ENCODE measurements at regions not wholly inside any gene's neighbourhood (a gene's known extent, or its start where the extent isn't known, plus 50 kb on each side); places are given as distances from the start of the nearest gene placed in this dataset.

- Histone ChIP-seq H3K4me1 (ENCODE audit: control extremely low read depth in 1 of 4, control insufficient read depth in 4 of 4, insufficient read depth in 4 of 4, low read length in 3 of 4) (no peaks in the 10 kb centered on the region), H3K36me3 (ENCODE audit: control insufficient read depth in 4 of 4, insufficient read depth in 4 of 4, low read length in 3 of 4) (no peaks in the 10 kb centered on the region), H3K9me3 (ENCODE audit: control extremely low read depth in 1 of 5, control insufficient read depth in 4 of 5, insufficient read depth in 2 of 5, low read depth in 1 of 5, low read length in 4 of 5) (peaks cover 0 to 6% (median 0%) of the 10 kb centered on the region in 5 experiments), H3K27ac (ENCODE audit: insufficient read depth in 1 of 2, low read depth in 1 of 2, low read length in 2 of 2, poor library complexity in 1 of 2, severe bottlenecking in 2 of 2) (no peak overlapping the region), H3K4me3 (ENCODE audit: control insufficient read depth in 1 of 7, extremely low read depth in 1 of 7, insufficient read depth in 4 of 7, low read depth in 2 of 7, low read length in 6 of 7) (no peak overlapping the region), H3K27me3 (replicated peaks in 2 of 5; ENCODE audit: control insufficient read depth in 4 of 5, insufficient read depth in 5 of 5, low read length in 4 of 5) (no peaks in the 10 kb centered on the region)
- no peak for DNase-seq
- POLR2A ChIA-PET = no interaction called here
- 100% methylated on average over 1 of the region's 2 CpGs for WGBS (ENCODE audit: insufficient coverage)
- CTCF ChIA-PET = no interaction called here
Observed at GRCh38 chr6:16928387-16928786, 167.1 kb upstream of the ATXN1 start.

GRCh38 chr6:16927205-16927604, 165.9 kb upstream of the ATXN1 start:
- DNase-seq = no peak
- no peak overlapping the region for H3K4me3 ChIP-seq (ENCODE audit: control insufficient read depth in 1 of 7, extremely low read depth in 1 of 7, insufficient read depth in 4 of 7, low read depth in 2 of 7, low read length in 6 of 7)
- ChIA-PET POLR2A (no interaction called here), CTCF (no interaction called here)
- no peak overlapping the region for H3K27ac ChIP-seq (ENCODE audit: insufficient read depth in 1 of 2, low read depth in 1 of 2, low read length in 2 of 2, poor library complexity in 1 of 2, severe bottlenecking in 2 of 2)
- H3K9me3 ChIP-seq (ENCODE audit: control extremely low read depth in 1 of 5, control insufficient read depth in 4 of 5, insufficient read depth in 2 of 5, low read depth in 1 of 5, low read length in 4 of 5) = peaks cover 0 to 6% (median 0%) of the 10 kb centered on the region in 5 experiments
- H3K27me3 ChIP-seq (replicated peaks in 2 of 5; ENCODE audit: control insufficient read depth in 4 of 5, insufficient read depth in 5 of 5, low read length in 4 of 5) = no peaks in the 10 kb centered on the region
- no peaks in the 10 kb centered on the region for H3K36me3 ChIP-seq (ENCODE audit: control insufficient read depth in 4 of 4, insufficient read depth in 4 of 4, low read length in 3 of 4)
- no CpG with 5 or more reads among the region's 1 CpG for WGBS (ENCODE audit: insufficient coverage)
- H3K4me1 ChIP-seq (ENCODE audit: control extremely low read depth in 1 of 4, control insufficient read depth in 4 of 4, insufficient read depth in 4 of 4, low read length in 3 of 4) = no peaks in the 10 kb centered on the region

GRCh38 chr6:16925461-16925860, 164.2 kb upstream of the ATXN1 start:
- Histone ChIP-seq H3K27me3 (replicated peaks in 2 of 5; ENCODE audit: control insufficient read depth in 4 of 5, insufficient read depth in 5 of 5, low read length in 4 of 5) (no peaks in the 10 kb centered on the region), H3K27ac (ENCODE audit: insufficient read depth in 1 of 2, low read depth in 1 of 2, low read length in 2 of 2, poor library complexity in 1 of 2, severe bottlenecking in 2 of 2) (no peak overlapping the region), H3K4me1 (ENCODE audit: control extremely low read depth in 1 of 4, control insufficient read depth in 4 of 4, insufficient read depth in 4 of 4, low read length in 3 of 4) (no peaks in the 10 kb centered on the region), H3K36me3 (ENCODE audit: control insufficient read depth in 4 of 4, insufficient read depth in 4 of 4, low read length in 3 of 4) (no peaks in the 10 kb centered on the region), H3K4me3 (ENCODE audit: control insufficient read depth in 1 of 7, extremely low read depth in 1 of 7, insufficient read depth in 4 of 7, low read depth in 2 of 7, low read length in 6 of 7) (no peak overlapping the region), H3K9me3 (ENCODE audit: control extremely low read depth in 1 of 5, control insufficient read depth in 4 of 5, insufficient read depth in 2 of 5, low read depth in 1 of 5, low read length in 4 of 5) (peaks cover 0 to 4% (median 0%) of the 10 kb centered on the region in 5 experiments)
- 100% methylated on average over 1 of the region's 4 CpGs for WGBS (ENCODE audit: insufficient coverage)
- no peak for DNase-seq
- CTCF ChIA-PET = interaction anchor here (1.5 kb wide), 1 partner anchor 38 kb away, joined by 3 read pairs; no protein-coding TSS in a partner anchor
- POLR2A ChIA-PET = no interaction called here

GRCh38 chr6:16922282-16922681, 161.0 kb upstream of the ATXN1 start:
- POLR2A ChIA-PET = no interaction called here
- no peak overlapping the region for H3K4me3 ChIP-seq (ENCODE audit: control insufficient read depth in 1 of 7, extremely low read depth in 1 of 7, insufficient read depth in 4 of 7, low read depth in 2 of 7, low read length in 6 of 7)
- no peaks in the 10 kb centered on the region for H3K36me3 ChIP-seq (ENCODE audit: control insufficient read depth in 4 of 4, insufficient read depth in 4 of 4, low read length in 3 of 4)
- CTCF ChIA-PET = interaction anchor here (1.3 kb wide), 1 partner anchor 12 kb away, joined by 3 read pairs; no protein-coding TSS in a partner anchor
- H3K27ac ChIP-seq (ENCODE audit: insufficient read depth in 1 of 2, low read depth in 1 of 2, low read length in 2 of 2, poor library complexity in 1 of 2, severe bottlenecking in 2 of 2) = no peak overlapping the region
- no peak for DNase-seq
- 67% methylated on average over 3 of the region's 5 CpGs for WGBS (ENCODE audit: insufficient coverage)
- H3K4me1 ChIP-seq (ENCODE audit: control extremely low read depth in 1 of 4, control insufficient read depth in 4 of 4, insufficient read depth in 4 of 4, low read length in 3 of 4) = no peaks in the 10 kb centered on the region
- peaks cover 0 to 4% (median 0%) of the 10 kb centered on the region in 5 experiments for H3K9me3 ChIP-seq (ENCODE audit: control extremely low read depth in 1 of 5, control insufficient read depth in 4 of 5, insufficient read depth in 2 of 5, low read depth in 1 of 5, low read length in 4 of 5)
- no peaks in the 10 kb centered on the region for H3K27me3 ChIP-seq (replicated peaks in 2 of 5; ENCODE audit: control insufficient read depth in 4 of 5, insufficient read depth in 5 of 5, low read length in 4 of 5)

- WGBS (ENCODE audit: insufficient coverage) = 60% methylated on average over 3 of the region's 6 CpGs
- H3K36me3 ChIP-seq (ENCODE audit: control insufficient read depth in 4 of 4, insufficient read depth in 4 of 4, low read length in 3 of 4) = no peaks in the 10 kb centered on the region
- ChIA-PET POLR2A (interaction anchor here (0.5 kb wide), 1 partner anchor 158 kb away, joined by 7 read pairs; no protein-coding TSS in a partner anchor), CTCF (interaction anchor here (0.9 to 1.3 kb wide), 2 partner anchors 12 to 13 kb away, joined by 3 read pairs; no protein-coding TSS in a partner anchor)
- no peak overlapping the region for H3K4me3 ChIP-seq (ENCODE audit: control insufficient read depth in 1 of 7, extremely low read depth in 1 of 7, insufficient read depth in 4 of 7, low read depth in 2 of 7, low read length in 6 of 7)
- peaks cover 0 to 4% (median 0%) of the 10 kb centered on the region in 5 experiments for H3K9me3 ChIP-seq (ENCODE audit: control extremely low read depth in 1 of 5, control insufficient read depth in 4 of 5, insufficient read depth in 2 of 5, low read depth in 1 of 5, low read length in 4 of 5)
- H3K27me3 ChIP-seq (replicated peaks in 2 of 5; ENCODE audit: control insufficient read depth in 4 of 5, insufficient read depth in 5 of 5, low read length in 4 of 5) = no peaks in the 10 kb centered on the region
- no peaks in the 10 kb centered on the region for H3K4me1 ChIP-seq (ENCODE audit: control extremely low read depth in 1 of 4, control insufficient read depth in 4 of 4, insufficient read depth in 4 of 4, low read length in 3 of 4)
- H3K27ac ChIP-seq (ENCODE audit: insufficient read depth in 1 of 2, low read depth in 1 of 2, low read length in 2 of 2, poor library complexity in 1 of 2, severe bottlenecking in 2 of 2) = no peak overlapping the region
- no peak for DNase-seq
Observed at GRCh38 chr6:16921399-16922110, 160.3 kb upstream of the ATXN1 start.

GRCh38 chr6:16918586-16918985, 157.3 kb upstream of the ATXN1 start:
- Histone ChIP-seq H3K36me3 (ENCODE audit: control insufficient read depth in 4 of 4, insufficient read depth in 4 of 4, low read length in 3 of 4) (no peaks in the 10 kb centered on the region), H3K27me3 (replicated peaks in 2 of 5; ENCODE audit: control insufficient read depth in 4 of 5, insufficient read depth in 5 of 5, low read length in 4 of 5) (no peaks in the 10 kb centered on the region), H3K27ac (ENCODE audit: insufficient read depth in 1 of 2, low read depth in 1 of 2, low read length in 2 of 2, poor library complexity in 1 of 2, severe bottlenecking in 2 of 2) (no peak overlapping the region), H3K9me3 (ENCODE audit: control extremely low read depth in 1 of 5, control insufficient read depth in 4 of 5, insufficient read depth in 2 of 5, low read depth in 1 of 5, low read length in 4 of 5) (peaks cover 0 to 7% (median 3%) of the 10 kb centered on the region in 5 experiments), H3K4me1 (ENCODE audit: control extremely low read depth in 1 of 4, control insufficient read depth in 4 of 4, insufficient read depth in 4 of 4, low read length in 3 of 4) (no peaks in the 10 kb centered on the region), H3K4me3 (ENCODE audit: control insufficient read depth in 1 of 7, extremely low read depth in 1 of 7, insufficient read depth in 4 of 7, low read depth in 2 of 7, low read length in 6 of 7) (no peak overlapping the region)
- CTCF ChIA-PET = no interaction called here
- 88% methylated on average over 6 of the region's 10 CpGs for WGBS (ENCODE audit: insufficient coverage)
- POLR2A ChIA-PET = no interaction called here
- no peak for DNase-seq

- H3K4me3 ChIP-seq (ENCODE audit: control insufficient read depth in 1 of 7, extremely low read depth in 1 of 7, insufficient read depth in 4 of 7, low read depth in 2 of 7, low read length in 6 of 7) = no peak overlapping the region
- no peaks in the 10 kb centered on the region for H3K36me3 ChIP-seq (ENCODE audit: control insufficient read depth in 4 of 4, insufficient read depth in 4 of 4, low read length in 3 of 4)
- H3K9me3 ChIP-seq (ENCODE audit: control extremely low read depth in 1 of 5, control insufficient read depth in 4 of 5, insufficient read depth in 2 of 5, low read depth in 1 of 5, low read length in 4 of 5) = peaks cover 0 to 18% (median 4%) of the 10 kb centered on the region in 5 experiments
- no peak overlapping the region for H3K27ac ChIP-seq (ENCODE audit: insufficient read depth in 1 of 2, low read depth in 1 of 2, low read length in 2 of 2, poor library complexity in 1 of 2, severe bottlenecking in 2 of 2)
- POLR2A ChIA-PET = no interaction called here
- no peaks in the 10 kb centered on the region for H3K27me3 ChIP-seq (replicated peaks in 2 of 5; ENCODE audit: control insufficient read depth in 4 of 5, insufficient read depth in 5 of 5, low read length in 4 of 5)
- no peaks in the 10 kb centered on the region for H3K4me1 ChIP-seq (ENCODE audit: control extremely low read depth in 1 of 4, control insufficient read depth in 4 of 4, insufficient read depth in 4 of 4, low read length in 3 of 4)
- 83% methylated on average over 1 of the region's 3 CpGs for WGBS (ENCODE audit: insufficient coverage)
- CTCF ChIA-PET = no interaction called here
- DNase-seq = no peak
Observed at GRCh38 chr6:16914184-16914583, 152.9 kb upstream of the ATXN1 start.

Measured in common myeloid progenitor, CD34-positive (primary cell).